HEK293 (cell line): ENCODE measurements at regions not wholly inside any gene's neighbourhood (a gene's known extent, or its start where the extent isn't known, plus 50 kb on each side); places are given as distances from the start of the nearest gene placed in this dataset.
"Not testable (repeated sequence)": the region's sequence is repeated elsewhere in the genome, so short reads cannot be mapped to it uniquely, and the experiment has no call there.

Experiments
- CTCF ChIA-PET: fragments of 350-600 bp; formaldehyde crosslinking; extraction: SDS; loops from one replicate; lab custom pipeline; 2021; ENCODE audit warnings: antibody characterized with exemption; lab: Yijun Ruan, JAX
- POLR2A ChIA-PET: fragments of 300-600 bp; formaldehyde crosslinking; extraction: SDS; loops from one replicate; lab custom pipeline; 2020; ENCODE audit warnings: antibody characterized with exemption, inconsistent platforms; lab: Yijun Ruan, JAX
- H3K27ac ChIP-seq: fragments of 200-500 bp; sonication (Bioruptor generic); 2 replicates; pipeline ENCODE4 v1.5.1; 2014; ENCODE audit warnings: low read depth, low read length, control low read depth, inconsistent platforms; ENCODE audit errors: extremely low read depth
- H3K36me3 ChIP-seq, 2 experiments: fragments of 200-500 bp in 1 of 2; sonication (Bioruptor generic) in 1 of 2; 1 replicate in 1 of 2; 2 replicates in 1 of 2; pipeline ENCODE4 v1.5.1; 2014 to 2017; ENCODE audit warnings: inconsistent platforms in 2 of 2, low read length in 2 of 2; ENCODE audit not compliant: control insufficient read depth in 2 of 2, insufficient read depth in 1 of 2
- H3K4me1 ChIP-seq: fragments of 200-500 bp; sonication (Bioruptor generic); 2 replicates; pipeline ENCODE4 v1.5.1; 2014; ENCODE audit warnings: mild to moderate bottlenecking, low read length, inconsistent platforms; ENCODE audit not compliant: control insufficient read depth, insufficient read depth
- H3K4me3 ChIP-seq: 2 replicates; pipeline ENCODE4 v1.5.1; 2011; ENCODE audit warnings: low read depth, mild to moderate bottlenecking, control low read depth, low read length, moderate library complexity
- H3K9me3 ChIP-seq: fragments of 200-500 bp; sonication (Bioruptor generic); 2 replicates; pipeline ENCODE4 v1.5.1; 2014; ENCODE audit warnings: low read depth, low read length, inconsistent platforms; ENCODE audit not compliant: control insufficient read depth, insufficient read depth
- GLI4 ChIP-seq: fragments of 450-650 bp; formaldehyde crosslinking; IDR thresholded peaks from 2 replicates; pipeline ENCODE4 v1.5.1; 2016; ENCODE audit warnings: missing biosample characterization, missing genetic modification characterization
- INSM2 ChIP-seq: fragments of 450-650 bp; formaldehyde crosslinking; IDR thresholded peaks from 2 replicates; pipeline ENCODE4 v1.5.1; 2016; ENCODE audit warnings: missing biosample characterization, missing genetic modification characterization
- KLF16 ChIP-seq: fragments of 450-650 bp; formaldehyde crosslinking; IDR thresholded peaks from 2 replicates; pipeline ENCODE4 v1.5.1; 2017; ENCODE audit warnings: missing biosample characterization, missing genetic modification characterization
- KLF9 ChIP-seq: fragments of 450-650 bp; formaldehyde crosslinking; IDR thresholded peaks from 2 replicates; pipeline ENCODE4 v1.5.1; 2016; ENCODE audit warnings: missing biosample characterization, missing genetic modification characterization, low read depth
- ZFP3 ChIP-seq: fragments of 450-650 bp; formaldehyde crosslinking; IDR thresholded peaks from 2 replicates; pipeline ENCODE4 v1.5.1; 2016; ENCODE audit warnings: low read depth, missing biosample characterization, missing genetic modification characterization
- ZNF133 ChIP-seq: fragments of 450-650 bp; formaldehyde crosslinking; IDR thresholded peaks from 2 replicates; pipeline ENCODE4 v1.5.1; 2016; ENCODE audit warnings: missing biosample characterization, missing genetic modification characterization
- ZNF157 ChIP-seq: fragments of 450-650 bp; formaldehyde crosslinking; IDR thresholded peaks from 2 replicates; pipeline ENCODE4 v1.5.1; 2016; ENCODE audit warnings: missing biosample characterization, missing genetic modification characterization
- ZNF16 ChIP-seq: fragments of 450-650 bp; formaldehyde crosslinking; IDR thresholded peaks from 2 replicates; pipeline ENCODE4 v1.5.1; 2016; ENCODE audit warnings: low read depth, missing biosample characterization, missing genetic modification characterization
- ZNF26 ChIP-seq: fragments of 450-650 bp; formaldehyde crosslinking; IDR thresholded peaks from 2 replicates; pipeline ENCODE4 v1.5.1; 2016; ENCODE audit warnings: missing biosample characterization, missing genetic modification characterization
- ZNF341 ChIP-seq: fragments of 450-650 bp; formaldehyde crosslinking; IDR thresholded peaks from 2 replicates; pipeline ENCODE4; 2016; ENCODE audit warnings: low read depth, missing biosample characterization, missing genetic modification characterization
- ZNF362 ChIP-seq: fragments of 450-650 bp; formaldehyde crosslinking; IDR thresholded peaks from 2 replicates; pipeline ENCODE4 v1.5.1; 2016; ENCODE audit warnings: missing biosample characterization, missing genetic modification characterization
- ZNF423 ChIP-seq: fragments of 450-650 bp; formaldehyde crosslinking; IDR thresholded peaks from 2 replicates; pipeline ENCODE4 v1.5.1; 2016; ENCODE audit warnings: missing biosample characterization, missing genetic modification characterization
- ZNF596 ChIP-seq: fragments of 450-650 bp; IDR thresholded peaks from 2 replicates; pipeline ENCODE4 v1.5.0; 2018; ENCODE audit warnings: missing biosample characterization, mild to moderate bottlenecking, missing genetic modification characterization, moderate library complexity
- ZNF670 ChIP-seq: fragments of 450-650 bp; formaldehyde crosslinking; IDR thresholded peaks from 2 replicates; pipeline ENCODE4 v1.5.1; 2016; ENCODE audit warnings: missing biosample characterization, missing genetic modification characterization, low read depth
- ZNF704 ChIP-seq: fragments of 450-650 bp; formaldehyde crosslinking; IDR thresholded peaks from 2 replicates; pipeline ENCODE4 v1.5.1; 2016; ENCODE audit warnings: missing biosample characterization, missing genetic modification characterization
- ZNF777 ChIP-seq: fragments of 450-650 bp; formaldehyde crosslinking; IDR thresholded peaks from 2 replicates; pipeline ENCODE4 v1.5.1; 2017; ENCODE audit warnings: missing biosample characterization, missing genetic modification characterization, borderline replicate concordance

- POLR2A ChIA-PET, result no interaction called here
- H3K27ac ChIP-seq, result no peak overlapping the region
- no peak overlapping the region for H3K4me3 ChIP-seq
- CTCF ChIA-PET, result no interaction called here
- H3K36me3 ChIP-seq, result no peaks in the 10 kb centered on the region
- no peak for TF ChIP-seq ZNF26 (tag by site-specific recombination)
- H3K9me3 ChIP-seq, result no peaks in the 10 kb centered on the region
- H3K4me1 ChIP-seq, result no peaks in the 10 kb centered on the region
Observed at GRCh38 chr7:50851891-50852290, 69.2 kb upstream of the GRB10 start.

GRCh38 chr7:50851451-50851850, 68.8 kb upstream of the GRB10 start:
- Histone ChIP-seq H3K36me3 (no peaks in the 10 kb centered on the region), H3K9me3 (no peaks in the 10 kb centered on the region), H3K4me1 (no peaks in the 10 kb centered on the region), H3K27ac (no peak overlapping the region)
- TF ChIP-seq ZNF777 (tag by site-specific recombination), result no peak
- TF ChIP-seq ZNF362 (tag by site-specific recombination), result no peak
- TF ChIP-seq, all 188 proteins: peak for 0
- no peak overlapping the region for H3K4me3 ChIP-seq
- ChIA-PET CTCF (no interaction called here), POLR2A (no interaction called here)

GRCh38 chr7:50849991-50850390, 67.3 kb upstream of the GRB10 start:
- no peak overlapping the region for H3K4me3 ChIP-seq
- no peak overlapping the region for H3K27ac ChIP-seq
- H3K9me3 ChIP-seq, result no peaks in the 10 kb centered on the region
- peak; percentile 55; the same call in 1 of the 2 replicates for TF ChIP-seq ZFP3
- no peak for TF ChIP-seq ZNF341 (tag by site-specific recombination)
- POLR2A ChIA-PET, result no interaction called here
- H3K4me1 ChIP-seq, result no peaks in the 10 kb centered on the region
- CTCF ChIA-PET, result no interaction called here
- H3K36me3 ChIP-seq, result no peaks in the 10 kb centered on the region

GRCh38 chr7:50848203-50848602, 65.5 kb upstream of the GRB10 start:
- Histone ChIP-seq H3K9me3 (no peaks in the 10 kb centered on the region), H3K4me3 (no peak overlapping the region), H3K36me3 (no peaks in the 10 kb centered on the region), H3K4me1 (no peaks in the 10 kb centered on the region), H3K27ac (no peak overlapping the region)
- POLR2A ChIA-PET, result no interaction called here
- CTCF ChIA-PET, result interaction anchor here (0.6 to 1.2 kb wide), 3 partner anchors 20 to 289 kb away, joined by 3 to 6 read pairs (median 4); no protein-coding TSS in a partner anchor
- no peak for TF ChIP-seq INSM2 (tag by site-specific recombination)
- TF ChIP-seq ZNF341 (tag by site-specific recombination), result no peak
- no peak for TF ChIP-seq ZNF596 (tag by site-specific recombination)
- no peak for TF ChIP-seq ZNF670 (tag by site-specific recombination)
- no peak for TF ChIP-seq ZNF16 (tag by site-specific recombination)
- TF ChIP-seq KLF16 (tag by site-specific recombination), result no peak
- no peak for TF ChIP-seq ZNF704 (tag by site-specific recombination)
- no peak for TF ChIP-seq KLF9 (tag by site-specific recombination)
- no peak for TF ChIP-seq ZNF423 (tag by site-specific recombination)
- TF ChIP-seq ZNF133, result no peak
- no peak for TF ChIP-seq GLI4 (tag by site-specific recombination)
- TF ChIP-seq ZNF157 (tag by site-specific recombination), result no peak
- TF ChIP-seq, all 188 proteins: peak for 0

GRCh38 chr7:50844861-50845260, 62.2 kb upstream of the GRB10 start:
- POLR2A ChIA-PET, result not testable (repeated sequence)

More at GRCh38 chr7:50844861-50845260, 62.2 kb upstream of the GRB10 start:
- H3K4me1 ChIP-seq, H3K36me3 ChIP-seq, H3K4me3 ChIP-seq, H3K27ac ChIP-seq, H3K9me3 ChIP-seq, CTCF ChIA-PET: not testable (repeated sequence)
